ENCODE measurements at regions not wholly inside any gene's neighbourhood (a gene's known extent, or its start where the extent isn't known, plus 50 kb on each side); places are given as distances from the start of the nearest gene placed in this dataset.

GRCh38 chr14:85399186-85399585, 130.8 kb upstream of the FLRT2 start:
- H3K4me3 ChIP-seq (ENCODE audit: low read length), result no peak overlapping the region
- DNase-seq (ENCODE audit: low read depth), result no peak
- TF ChIP-seq CTCF (IDR thresholded peaks at IDR 0.05; ENCODE audit: insufficient read depth, low read depth, low read length, missing control alignments), result no peak

- no peak for DNase-seq (ENCODE audit: low read depth)
- no peak for TF ChIP-seq CTCF (IDR thresholded peaks at IDR 0.05; ENCODE audit: insufficient read depth, low read depth, low read length, missing control alignments)
- H3K4me3 ChIP-seq (ENCODE audit: low read length), result no peak overlapping the region
Measured at GRCh38 chr14:85400678-85401077, 129.3 kb upstream of the FLRT2 start.

GRCh38 chr14:85401384-85401783, 128.6 kb upstream of the FLRT2 start:
- DNase-seq (ENCODE audit: low read depth), result no peak

GRCh38 chr14:85402569-85403162, 127.3 kb upstream of the FLRT2 start:
- no peak for DNase-seq (ENCODE audit: low read depth)
- no peak overlapping the region for H3K4me3 ChIP-seq (ENCODE audit: low read length)
- no peak for TF ChIP-seq CTCF (IDR thresholded peaks at IDR 0.05; ENCODE audit: insufficient read depth, low read depth, low read length, missing control alignments)

More at GRCh38 chr14:85401384-85401783, 128.6 kb upstream of the FLRT2 start:
- TF ChIP-seq CTCF (IDR thresholded peaks at IDR 0.05; ENCODE audit: insufficient read depth, low read depth, low read length, missing control alignments), result no peak
- no peak overlapping the region for H3K4me3 ChIP-seq (ENCODE audit: low read length)

- peak; percentile 58 for DNase-seq (ENCODE audit: low read depth)
- H3K4me3 ChIP-seq (ENCODE audit: low read length), result no peak overlapping the region
- no peak for TF ChIP-seq CTCF (IDR thresholded peaks at IDR 0.05; ENCODE audit: insufficient read depth, low read depth, low read length, missing control alignments)
Measured at GRCh38 chr14:85409481-85410210, 120.3 kb upstream of the FLRT2 start.

- H3K4me3 ChIP-seq (ENCODE audit: low read length), result no peak overlapping the region
- no peak for TF ChIP-seq CTCF (IDR thresholded peaks at IDR 0.05; ENCODE audit: insufficient read depth, low read depth, low read length, missing control alignments)
- DNase-seq (ENCODE audit: low read depth), result no peak
Measured at GRCh38 chr14:85412756-85413155, 117.2 kb upstream of the FLRT2 start.
